IMR-90 (cell line): ENCODE measurements at regions not wholly inside any gene's neighbourhood (a gene's known extent, or its start where the extent isn't known, plus 50 kb on each side); places are given as distances from the start of the nearest gene placed in this dataset.
A peak's percentile ranks its signal among the peaks of the same experiment; 100 is the strongest.

Experiments used
- ATAC-seq: fragments of 200-7000 bp; cut with Tn5 transposase; 2 replicates; pipeline ENCODE4 v1.9.1; 2020; ENCODE audit warnings: low read depth, mild to moderate bottlenecking, moderate library complexity
- BruUV-seq: library from RNA; stranded (reverse); fragments of 400-500 nt; replicated peaks from 2 replicates; lab custom pipeline; 2021; lab: Mats Ljungman, UMichigan
- CTCF ChIA-PET: fragments of 300-600 bp; formaldehyde crosslinking; extraction: SDS; loops from one replicate; lab custom pipeline; 2021; ENCODE audit warnings: antibody characterized with exemption; lab: Yijun Ruan, JAX
- POLR2A ChIA-PET: fragments of 300-600 bp; sonication (Branson Sonifier 250); formaldehyde crosslinking; loops from one replicate; lab custom pipeline; 2022; ENCODE audit warnings: antibody characterized with exemption; ENCODE audit not compliant: unreplicated experiment; lab: Charles Lee
- DNase-seq: peaks from one replicate; pipeline ENCODE4 v3.0.0; 2013
- H2AFZ ChIP-seq: replicated peaks from 2 replicates; pipeline ENCODE3; 2013; ENCODE audit warnings: low read length, mild to moderate bottlenecking; ENCODE audit not compliant: poor library complexity
- H2AK5ac ChIP-seq: 2 replicates; pipeline ENCODE4 v1.6.1; 2013; ENCODE audit warnings: low read depth, low read length, inconsistent platforms
- H2AK9ac ChIP-seq: replicated peaks from 2 replicates; pipeline ENCODE3; 2013; ENCODE audit warnings: mild to moderate bottlenecking, low read depth, low read length, moderate library complexity; ENCODE audit not compliant: poor library complexity
- H2BK120ac ChIP-seq: 2 replicates; pipeline ENCODE4 v1.6.1; 2013; ENCODE audit warnings: low read depth, low read length, inconsistent platforms
- H2BK15ac ChIP-seq: 3 replicates; pipeline ENCODE4 v1.6.1; 2013; ENCODE audit warnings: low read depth, low read length, inconsistent platforms
- H2BK20ac ChIP-seq: 2 replicates; pipeline ENCODE4 v1.6.1; 2013; ENCODE audit warnings: low read depth, mild to moderate bottlenecking, inconsistent platforms, low read length, moderate library complexity
- H2BK5ac ChIP-seq: 2 replicates; pipeline ENCODE4 v1.6.1; 2013; ENCODE audit warnings: mild to moderate bottlenecking, low read depth, low read length, inconsistent platforms; ENCODE audit not compliant: poor library complexity, severe bottlenecking
- H3K14ac ChIP-seq: replicated peaks from 2 replicates; pipeline ENCODE4 v1.6.1; 2013; ENCODE audit warnings: low read depth, low read length, inconsistent platforms
- H3K18ac ChIP-seq: 2 replicates; pipeline ENCODE4 v1.6.1; 2013; ENCODE audit warnings: low read depth, low read length, control low read depth
- H3K23ac ChIP-seq: 2 replicates; pipeline ENCODE4 v1.6.1; 2013; ENCODE audit warnings: low read depth, low read length, inconsistent platforms
- H3K27ac ChIP-seq: 2 replicates; pipeline ENCODE4 v1.5.1; 2013; ENCODE audit warnings: mild to moderate bottlenecking, control low read depth, low read length; ENCODE audit not compliant: insufficient read depth
- H3K27me3 ChIP-seq: 2 replicates; pipeline ENCODE4 v1.6.1; 2013; ENCODE audit warnings: low read length; ENCODE audit not compliant: control insufficient read depth, insufficient read depth
- H3K36me3 ChIP-seq: 2 replicates; pipeline ENCODE4 v1.6.1; 2013; ENCODE audit warnings: low read length, mixed read lengths; ENCODE audit not compliant: control insufficient read depth, insufficient read depth
- H3K4ac ChIP-seq: 2 replicates; pipeline ENCODE4 v1.6.1; 2013; ENCODE audit warnings: low read depth, low read length, inconsistent platforms
- H3K4me1 ChIP-seq: 2 replicates; pipeline ENCODE4 v1.6.1; 2013; ENCODE audit warnings: low read length, mixed read lengths; ENCODE audit not compliant: control insufficient read depth, insufficient read depth
- H3K4me2 ChIP-seq: 2 replicates; pipeline ENCODE4 v1.6.1; 2013; ENCODE audit warnings: low read depth, mild to moderate bottlenecking, control low read depth, low read length, moderate library complexity
- H3K4me3 ChIP-seq: 2 replicates; pipeline ENCODE4 v1.5.1; 2013; ENCODE audit warnings: low read depth, mild to moderate bottlenecking, control low read depth, low read length, moderate library complexity; ENCODE audit not compliant: insufficient read depth
- H3K56ac ChIP-seq: 2 replicates; pipeline ENCODE4 v1.6.1; 2013; ENCODE audit warnings: low read length, inconsistent platforms; ENCODE audit not compliant: insufficient read depth; ENCODE audit errors: extremely low read depth
- H3K79me1 ChIP-seq, 2 experiments: 2 replicates each; pipeline ENCODE4 v1.6.1; 2013; ENCODE audit warnings: low read length in 2 of 2, inconsistent platforms in 1 of 2, low read depth in 1 of 2
- H3K9ac ChIP-seq: 2 replicates; pipeline ENCODE4 v1.6.1; 2013; ENCODE audit warnings: low read depth, low read length, control low read depth
- H3K9me1 ChIP-seq: 2 replicates; pipeline ENCODE4 v1.6.1; 2013; ENCODE audit warnings: low read length, inconsistent platforms; ENCODE audit not compliant: insufficient read depth
- H3K9me3 ChIP-seq: 2 replicates; pipeline ENCODE4 v1.6.1; 2013; ENCODE audit warnings: low read length; ENCODE audit not compliant: control insufficient read depth, insufficient read depth
- H4K20me1 ChIP-seq: 2 replicates; pipeline ENCODE4 v1.6.1; 2013; ENCODE audit warnings: low read length, inconsistent platforms; ENCODE audit not compliant: insufficient read depth
- H4K5ac ChIP-seq: 2 replicates; pipeline ENCODE4 v1.6.1; 2013; ENCODE audit warnings: mild to moderate bottlenecking, low read depth, low read length, control low read depth
- H4K8ac ChIP-seq, 2 experiments: 2 replicates each; pipeline ENCODE4 v1.6.1; 2013; ENCODE audit warnings: low read depth in 2 of 2, low read length in 2 of 2, control low read depth in 1 of 2, inconsistent platforms in 1 of 2
- H4K91ac ChIP-seq: 2 replicates; pipeline ENCODE4 v1.6.1; 2013; ENCODE audit warnings: low read depth, low read length, inconsistent platforms; ENCODE audit not compliant: insufficient read depth
- MAZ ChIP-seq: IDR thresholded peaks from 2 replicates; pipeline ENCODE4 v1.6.1; 2012; ENCODE audit warnings: low read depth, mild to moderate bottlenecking, low read length, improper control_type of control experiment, moderate library complexity, borderline replicate concordance
- NFE2L2 ChIP-seq: fragments of 150-350 bp; IDR thresholded peaks from 2 replicates; pipeline ENCODE4 v1.6.1; 2016; ENCODE audit warnings: low read depth, mild to moderate bottlenecking, low read length
- WGBS, 2 experiments: methylation state at CpG; one replicate each; pipeline versions ENCODE4 v1.1.5 to v1.1.7; 2013; ENCODE audit warnings: missing lambda C conversion rate in 2 of 2; ENCODE audit not compliant: insufficient read length in 1 of 2; ENCODE audit errors: extremely low coverage in 2 of 2; 5-methylcytosine and 5-hydroxymethylcytosine counted together
- dilution Hi-C: fragments of 300-500 bp; cut with HindIII; formaldehyde crosslinking; loops from one replicate; pipeline ENCODE4 v1.14.3; 2018; ENCODE audit warnings: low sequenced_read_pairs; ENCODE audit not compliant: unreplicated experiment
- in situ Hi-C: fragments of 300-500 bp; cut with MboI; formaldehyde crosslinking; loops from 3 replicates; pipeline ENCODE4 v1.14.3; 2019; ENCODE audit warnings: low sequenced_read_pairs, inconsistent platforms, mixed read lengths
- intact Hi-C: fragments of 100-400 bp; cut with micrococcal nuclease; formaldehyde crosslinking; loops from 2 replicates; pipeline ENCODE4 v1.10.0; 2022
- TF ChIP-seq, protein P1 (sequence below): fragments of 150-350 bp; IDR thresholded peaks from 2 replicates; pipeline ENCODE4 v1.6.1; 2017; ENCODE audit warnings: mild to moderate bottlenecking, antibody characterized with exemption, low read length, low read depth

DNA sequence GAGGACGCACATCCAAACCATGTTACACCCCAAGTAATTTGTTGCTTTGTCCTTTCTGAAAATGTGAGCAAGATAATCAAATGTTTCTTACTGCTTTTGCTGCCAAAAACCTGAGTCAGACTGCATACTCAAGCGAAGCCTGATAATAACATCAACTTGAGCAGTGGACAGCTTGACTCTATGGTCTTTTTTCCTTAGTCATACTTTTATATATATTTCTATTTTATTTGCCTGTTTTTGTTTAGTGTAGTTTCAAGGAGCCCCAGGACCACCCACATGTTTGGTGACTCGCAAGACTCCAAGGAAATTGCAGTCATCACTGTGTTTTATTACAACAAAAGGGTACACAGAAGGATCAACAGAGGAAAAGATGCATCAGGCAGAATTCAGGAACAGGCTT lies 688.4 kb upstream of the PIK3C3 start:
- in situ Hi-C loops: no loop called here
- Histone ChIP-seq H3K18ac (peak overlapping the region; percentile 58; the same call in 1 of the 2 replicates), H3K56ac (no peak overlapping the region; the same call in 1 of the 2 replicates), H2AK9ac (no peak overlapping the region), H3K4me1 (peaks cover 11% of the 10 kb centered on the region), H3K23ac (peak overlapping the region; percentile 45; the same call in 1 of the 2 replicates), H3K9me1 (peaks cover 8% of the 10 kb centered on the region), H2BK120ac (peak overlapping the region; percentile 53), H3K9ac (no peak overlapping the region), H3K14ac (peak overlapping the region; percentile 49), H3K27ac (peak overlapping the region; percentile 43; the same call in 1 of the 2 replicates), H3K79me1 (no peaks in the 10 kb centered on the region), H3K9me3 (no peaks in the 10 kb centered on the region), H2BK15ac (0 out of 3 replicates have a peak overlapping the region, but pooled peaks have one; percentile 39), H3K4me2 (peak overlapping the region; percentile 58; the same call in 1 of the 2 replicates), H2AFZ (no peak overlapping the region), H4K5ac (no peak overlapping the region), H3K27me3 (no peaks in the 10 kb centered on the region), H2AK5ac (no peak overlapping the region), H2BK5ac (peak overlapping the region; percentile 49), H4K91ac (0 out of 2 replicates have a peak overlapping the region, but pooled peaks have one; percentile 31), H2BK20ac (peak overlapping the region; percentile 38; the same call in 1 of the 2 replicates), H4K20me1 (no peaks in the 10 kb centered on the region), H3K4me3 (no peak overlapping the region), H3K4ac (peak overlapping the region; percentile 49), H3K36me3 (no peaks in the 10 kb centered on the region), H4K8ac (0 out of 4 replicates have a peak overlapping the region, but pooled peaks of 1 of the 2 experiments have one; percentile 22)
- WGBS, 2 experiments: no CpG with 5 or more reads among the region's 3 CpGs
- POLR2A ChIA-PET: no interaction called here
- peak; percentile 77 for DNase-seq
- dilution Hi-C loops: no loop called here
- no TSS peak for BruUV-seq
- CTCF ChIA-PET: no interaction called here
- peak; percentile 63 for ATAC-seq
- intact Hi-C loops: no loop called here
- TF ChIP-seq, protein P1, sequence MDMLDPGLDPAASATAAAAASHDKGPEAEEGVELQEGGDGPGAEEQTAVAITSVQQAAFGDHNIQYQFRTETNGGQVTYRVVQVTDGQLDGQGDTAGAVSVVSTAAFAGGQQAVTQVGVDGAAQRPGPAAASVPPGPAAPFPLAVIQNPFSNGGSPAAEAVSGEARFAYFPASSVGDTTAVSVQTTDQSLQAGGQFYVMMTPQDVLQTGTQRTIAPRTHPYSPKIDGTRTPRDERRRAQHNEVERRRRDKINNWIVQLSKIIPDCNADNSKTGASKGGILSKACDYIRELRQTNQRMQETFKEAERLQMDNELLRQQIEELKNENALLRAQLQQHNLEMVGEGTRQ: no peak
- TF ChIP-seq MAZ: no peak
- peak; percentile 24; the same call in 1 of the 2 replicates for TF ChIP-seq NFE2L2
